Osteoblast (primary cell): ENCODE measurements at regions not wholly inside any gene's neighbourhood (a gene's known extent, or its start where the extent isn't known, plus 50 kb on each side); places are given as distances from the start of the nearest gene placed in this dataset.

Experiments
- DNase-seq: peaks from one replicate; pipeline ENCODE4 v3.0.0; 2011; ENCODE audit warnings: low spot score, mixed read lengths; ENCODE audit not compliant: insufficient read length; ENCODE audit errors: missing footprints
- H2AFZ ChIP-seq: 2 replicates; pipeline ENCODE4 v1.6.0; 2011; ENCODE audit warnings: mild to moderate bottlenecking, low read length
- H3K27ac ChIP-seq: 2 replicates; pipeline ENCODE4 v1.5.1; 2011; ENCODE audit warnings: mild to moderate bottlenecking, low read depth, low read length, moderate library complexity
- H3K27me3 ChIP-seq: 2 replicates; pipeline ENCODE4 v1.6.0; 2012; ENCODE audit warnings: mild to moderate bottlenecking, control low read depth, inconsistent platforms, low read length, moderate library complexity; ENCODE audit not compliant: insufficient read depth
- H3K36me3 ChIP-seq: 2 replicates; pipeline ENCODE4 v1.5.1; 2011; ENCODE audit warnings: mild to moderate bottlenecking, low read length, control low read depth, moderate library complexity; ENCODE audit not compliant: insufficient read depth
- H3K4me1 ChIP-seq: 2 replicates; pipeline ENCODE4 v1.5.1; 2011; ENCODE audit warnings: mild to moderate bottlenecking, low read length, control low read depth, moderate library complexity; ENCODE audit not compliant: insufficient read depth
- H3K4me2 ChIP-seq: 2 replicates; pipeline ENCODE4 v1.6.0; 2011; ENCODE audit warnings: mild to moderate bottlenecking, low read length; ENCODE audit not compliant: insufficient read depth
- H3K4me3 ChIP-seq: fragments of 200-600 bp; sonication (generic); 3 replicates; pipeline ENCODE4 v1.5.1; 2012; ENCODE audit warnings: mild to moderate bottlenecking, low read length, inconsistent platforms; ENCODE audit not compliant: insufficient read depth
- H3K79me2 ChIP-seq: 2 replicates; pipeline ENCODE4 v1.6.0; 2012; ENCODE audit warnings: mild to moderate bottlenecking, low read length, control low read depth, inconsistent platforms; ENCODE audit not compliant: insufficient read depth
- H3K9me3 ChIP-seq: 2 replicates; pipeline ENCODE4 v1.5.1; 2011; ENCODE audit warnings: low read depth, low read length, control low read depth
- H4K20me1 ChIP-seq: 2 replicates; pipeline ENCODE4 v1.6.0; 2012; ENCODE audit warnings: mild to moderate bottlenecking, low read length, control low read depth; ENCODE audit not compliant: insufficient read depth
- TF ChIP-seq, protein P1 (sequence below): IDR thresholded peaks from 2 replicates; pipeline ENCODE4 v1.5.1; 2011; ENCODE audit warnings: mild to moderate bottlenecking, low read depth, low read length, moderate library complexity; ENCODE audit errors: extremely low read depth

DNA sequence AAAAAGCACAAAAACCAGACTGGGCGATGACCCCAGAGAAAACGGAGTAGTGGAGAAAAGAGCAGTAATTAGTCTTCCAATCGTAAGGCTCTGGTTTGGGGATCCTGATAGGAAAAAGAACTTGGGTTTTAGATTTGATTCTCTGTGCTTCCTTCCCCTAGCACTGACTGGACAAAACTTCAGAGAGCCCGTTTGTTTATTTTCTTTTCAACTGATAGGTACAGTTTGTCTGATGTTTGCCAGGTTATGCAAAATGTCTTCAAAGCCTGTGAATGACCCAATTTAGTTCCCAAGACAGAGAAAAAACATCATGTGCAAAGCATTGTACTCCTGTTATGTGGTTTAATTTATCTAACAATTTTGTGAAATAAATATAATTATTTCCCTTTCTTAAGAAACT lies 151.1 kb upstream of the COX10 start:
- Histone ChIP-seq H2AFZ (no peak overlapping the region), H3K27me3 (no peaks in the 10 kb centered on the region), H3K79me2 (no peaks in the 10 kb centered on the region), H3K27ac (no peak overlapping the region), H3K4me2 (no peak overlapping the region), H3K4me3 (no peak overlapping the region), H3K4me1 (no peaks in the 10 kb centered on the region), H4K20me1 (no peaks in the 10 kb centered on the region), H3K9me3 (no peaks in the 10 kb centered on the region), H3K36me3 (no peaks in the 10 kb centered on the region)
- DNase-seq: no peak
- TF ChIP-seq, protein P1, sequence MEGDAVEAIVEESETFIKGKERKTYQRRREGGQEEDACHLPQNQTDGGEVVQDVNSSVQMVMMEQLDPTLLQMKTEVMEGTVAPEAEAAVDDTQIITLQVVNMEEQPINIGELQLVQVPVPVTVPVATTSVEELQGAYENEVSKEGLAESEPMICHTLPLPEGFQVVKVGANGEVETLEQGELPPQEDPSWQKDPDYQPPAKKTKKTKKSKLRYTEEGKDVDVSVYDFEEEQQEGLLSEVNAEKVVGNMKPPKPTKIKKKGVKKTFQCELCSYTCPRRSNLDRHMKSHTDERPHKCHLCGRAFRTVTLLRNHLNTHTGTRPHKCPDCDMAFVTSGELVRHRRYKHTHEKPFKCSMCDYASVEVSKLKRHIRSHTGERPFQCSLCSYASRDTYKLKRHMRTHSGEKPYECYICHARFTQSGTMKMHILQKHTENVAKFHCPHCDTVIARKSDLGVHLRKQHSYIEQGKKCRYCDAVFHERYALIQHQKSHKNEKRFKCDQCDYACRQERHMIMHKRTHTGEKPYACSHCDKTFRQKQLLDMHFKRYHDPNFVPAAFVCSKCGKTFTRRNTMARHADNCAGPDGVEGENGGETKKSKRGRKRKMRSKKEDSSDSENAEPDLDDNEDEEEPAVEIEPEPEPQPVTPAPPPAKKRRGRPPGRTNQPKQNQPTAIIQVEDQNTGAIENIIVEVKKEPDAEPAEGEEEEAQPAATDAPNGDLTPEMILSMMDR: no peak

DNA sequence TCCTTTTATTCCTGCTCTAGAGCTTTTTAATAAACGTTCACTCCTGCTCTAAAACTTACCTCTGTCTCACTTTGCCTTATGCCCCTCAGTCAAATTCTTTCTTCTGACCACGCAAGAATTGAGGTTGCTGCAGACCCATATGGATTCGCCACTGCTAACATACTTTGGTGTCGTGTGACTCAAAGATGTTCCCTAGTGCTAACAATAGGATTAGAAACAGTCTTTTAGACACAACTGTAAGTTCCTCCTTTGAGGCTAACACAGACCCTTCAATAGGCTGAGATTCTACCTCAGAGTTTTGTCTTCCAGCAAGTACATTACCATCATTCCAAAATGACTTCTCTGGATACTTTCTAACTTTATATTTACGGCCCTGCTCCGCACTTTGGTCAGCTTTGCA lies 149.5 kb upstream of the COX10 start:
- Histone ChIP-seq H3K36me3 (no peaks in the 10 kb centered on the region), H2AFZ (no peak overlapping the region), H3K27me3 (no peaks in the 10 kb centered on the region), H3K9me3 (no peaks in the 10 kb centered on the region), H3K4me2 (no peak overlapping the region), H3K27ac (no peak overlapping the region), H3K4me3 (no peak overlapping the region), H3K79me2 (no peaks in the 10 kb centered on the region), H3K4me1 (no peaks in the 10 kb centered on the region), H4K20me1 (no peaks in the 10 kb centered on the region)
- no peak for DNase-seq
- TF ChIP-seq, protein P1: no peak

DNA sequence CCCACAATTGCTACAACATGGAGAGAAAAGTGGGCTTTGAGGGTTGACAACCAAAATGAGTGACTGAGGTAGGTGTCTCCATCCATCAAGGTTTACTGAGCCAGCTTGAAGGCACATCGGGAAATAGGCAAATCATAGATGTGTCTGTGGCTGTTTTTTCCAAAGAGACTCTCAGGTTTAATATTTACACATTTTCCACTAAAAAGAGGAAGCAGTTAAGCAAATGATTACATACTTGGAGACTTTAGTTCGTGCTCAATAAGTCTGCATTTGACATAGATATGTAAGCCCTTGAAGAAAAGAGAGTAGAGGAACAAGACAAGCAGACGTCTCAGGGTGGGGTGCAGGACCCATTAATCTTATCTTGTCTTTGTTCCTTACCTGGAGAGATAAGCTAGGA lies 148.9 kb upstream of the COX10 start:
- H2AFZ ChIP-seq: no peak overlapping the region
- H3K4me3 ChIP-seq: no peak overlapping the region
- TF ChIP-seq, protein P1: no peak
- no peak overlapping the region for H3K27ac ChIP-seq
- no peak for DNase-seq
- H3K4me1 ChIP-seq: no peaks in the 10 kb centered on the region
- no peaks in the 10 kb centered on the region for H3K36me3 ChIP-seq
- H3K79me2 ChIP-seq: no peaks in the 10 kb centered on the region
- no peaks in the 10 kb centered on the region for H3K9me3 ChIP-seq
- H3K27me3 ChIP-seq: no peaks in the 10 kb centered on the region
- no peak overlapping the region for H3K4me2 ChIP-seq
- H4K20me1 ChIP-seq: no peaks in the 10 kb centered on the region

DNA sequence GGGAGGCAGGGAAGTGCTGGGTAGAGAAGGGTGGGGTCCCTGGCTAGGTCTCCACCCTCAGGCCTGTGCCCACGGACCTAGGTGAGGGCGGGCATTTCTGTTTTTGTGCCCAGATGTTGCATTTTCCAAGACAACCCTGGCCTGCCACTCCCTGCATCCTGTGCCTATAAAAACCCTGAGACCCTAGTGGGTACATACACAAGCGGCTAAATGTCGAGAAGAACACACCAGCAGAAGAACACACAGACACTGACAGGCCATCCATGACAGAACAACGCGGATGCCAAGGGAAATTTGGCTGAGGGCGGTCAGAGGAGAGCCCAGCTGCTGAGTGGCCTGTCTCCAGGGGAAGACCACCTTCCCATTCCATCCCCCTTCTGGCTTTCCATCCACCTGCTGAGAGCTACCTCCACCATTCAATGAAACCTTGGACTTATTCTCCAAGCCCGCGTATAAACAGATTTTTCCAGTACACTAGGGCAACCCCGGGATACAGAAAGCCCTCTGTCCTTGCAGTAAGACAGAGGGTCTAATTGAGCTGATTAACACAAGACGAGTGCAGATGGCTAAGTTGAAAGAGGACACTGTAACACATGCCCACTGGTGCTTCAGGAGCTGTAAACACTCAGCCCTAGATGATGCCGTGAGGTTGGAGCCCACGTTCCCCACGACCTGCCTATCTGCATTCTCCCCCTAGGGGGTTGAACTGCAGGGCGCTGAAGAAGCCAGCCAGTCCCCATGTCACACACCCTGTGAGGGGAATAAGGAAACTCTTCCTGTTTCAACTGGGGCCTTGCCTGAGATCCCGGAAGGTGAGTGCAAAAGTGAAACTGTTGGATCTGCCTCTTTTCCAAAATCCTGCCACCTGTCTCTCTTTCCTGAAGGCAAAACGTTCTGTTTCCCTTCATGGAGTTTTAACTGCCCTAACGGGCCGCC lies 147.2 kb upstream of the COX10 start:
- Histone ChIP-seq H3K36me3 (no peaks in the 10 kb centered on the region), H3K27ac (no peak overlapping the region), H3K79me2 (no peaks in the 10 kb centered on the region), H3K4me2 (no peak overlapping the region), H2AFZ (no peak overlapping the region), H3K4me1 (no peaks in the 10 kb centered on the region), H4K20me1 (no peaks in the 10 kb centered on the region), H3K4me3 (no peak overlapping the region), H3K27me3 (no peaks in the 10 kb centered on the region), H3K9me3 (no peaks in the 10 kb centered on the region)
- TF ChIP-seq, protein P1: no peak
- DNase-seq: no peak
